Spleen (tissue), 11 donors: ENCODE measurements at regions not wholly inside any gene's neighbourhood (a gene's known extent, or its start where the extent isn't known, plus 50 kb on each side); places are given as distances from the start of the nearest gene placed in this dataset.

Experiments
- DNase-seq: peaks from one replicate; pipeline ENCODE4 v3.0.0-alpha.2; 2020
- H3K27ac ChIP-seq, 8 donors: fragments of 200-600 bp; sonication (generic) in 7 of 8; 1 replicate in 4 of 8; 2 replicates in 4 of 8; pipeline versions ENCODE4 v1.5.0 to v1.8.0; 2016 to 2021; ENCODE audit warnings: inconsistent platforms in 4 of 8, mild to moderate bottlenecking in 4 of 8, moderate library complexity in 1 of 8
- H3K27me3 ChIP-seq, 7 donors: fragments of 200-600 bp; sonication (generic) in 6 of 7; replicated peaks in 1 of 7; 1 replicate in 4 of 7; 2 replicates in 3 of 7; pipeline versions ENCODE4 v1.5.0 to v1.8.0; 2016 to 2021; ENCODE audit warnings: inconsistent platforms in 3 of 7, mild to moderate bottlenecking in 1 of 7
- H3K36me3 ChIP-seq, 6 donors: fragments of 200-600 bp; sonication (generic) in 5 of 6; 1 replicate in 4 of 6; 2 replicates in 2 of 6; pipeline versions ENCODE4 v1.5.0 to v1.8.0; 2016 to 2021; ENCODE audit warnings: inconsistent platforms in 2 of 6
- H3K4me1 ChIP-seq, 6 donors: fragments of 200-600 bp; sonication (generic) in 5 of 6; 1 replicate in 3 of 6; 2 replicates in 3 of 6; pipeline versions ENCODE4 v1.5.0 to v1.8.0; 2016 to 2021; ENCODE audit warnings: inconsistent platforms in 3 of 6
- H3K4me3 ChIP-seq, 8 donors: fragments of 200-600 bp; sonication (generic) in 7 of 8; 1 replicate in 4 of 8; 2 replicates in 4 of 8; pipeline versions ENCODE4 v1.5.0 to v1.8.0; 2016 to 2021; ENCODE audit warnings: inconsistent platforms in 4 of 8, mild to moderate bottlenecking in 4 of 8, moderate library complexity in 2 of 8
- H3K9me3 ChIP-seq, 8 donors: fragments of 200-600 bp; sonication (generic) in 7 of 8; 1 replicate in 4 of 8; 2 replicates in 4 of 8; pipeline versions ENCODE4 v1.5.0 to v1.8.0; 2016 to 2021; ENCODE audit warnings: inconsistent platforms in 4 of 8
- POLR2A ChIP-seq, 3 donors: fragments of 450-650 bp; IDR thresholded peaks; one replicate each; pipeline ENCODE4 v1.5.1; 2017; ENCODE audit warnings: antibody characterized with exemption in 3 of 3, mild to moderate bottlenecking in 1 of 3
- POLR2AphosphoS5 ChIP-seq, 3 donors: sonication (generic); formaldehyde crosslinking; IDR thresholded peaks; one replicate each; pipeline ENCODE4 v1.5.1; 2017; ENCODE audit warnings: antibody characterized with exemption in 3 of 3
- WGBS, 5 donors: extraction: QIAGEN DNeasy Blood & Tissue Kit in 3 of 5; methylation state at CpG; one replicate each; pipeline versions ENCODE4 v1.1.5 to v1.1.7; 2013 to 2018; 5-methylcytosine and 5-hydroxymethylcytosine counted together
- intact Hi-C: fragments of 100-400 bp; cut with DNase I; formaldehyde crosslinking; loops from one replicate; pipeline ENCODE4 v1.15.0; 2023; ENCODE audit warnings: low total_unique reads
- TF ChIP-seq, protein P1 (sequence below), 11 experiments: fragments of 200-600 bp in 7 of 11; fragments of 450-650 bp in 4 of 11; sonication (generic) in 4 of 11; IDR thresholded peaks in 8 of 11; conservative IDR thresholded peaks in 3 of 11; 1 replicate in 7 of 11; 2 replicates in 4 of 11; pipeline versions ENCODE4 v1.4.0 to v1.8.0; 2016 to 2021; ENCODE audit warnings: antibody characterized with exemption in 11 of 11, inconsistent platforms in 4 of 11, mild to moderate bottlenecking in 1 of 11
- donor health status: healthy with polysubstance abuse.
- donor health status: DM: no; HTN: no; CAD: no; lungs with moderate emphysema.
- donor health status: DM: no; HTN: no; CAD: no.
- donor health status: Bipolar disorder and iron deficiency.
- donor health status: healthy.
- donor health status: DM: no; HTN: no; CAD: no.
- donor health status: DM: yes; HTN: yes; CAD: no.

DNA sequence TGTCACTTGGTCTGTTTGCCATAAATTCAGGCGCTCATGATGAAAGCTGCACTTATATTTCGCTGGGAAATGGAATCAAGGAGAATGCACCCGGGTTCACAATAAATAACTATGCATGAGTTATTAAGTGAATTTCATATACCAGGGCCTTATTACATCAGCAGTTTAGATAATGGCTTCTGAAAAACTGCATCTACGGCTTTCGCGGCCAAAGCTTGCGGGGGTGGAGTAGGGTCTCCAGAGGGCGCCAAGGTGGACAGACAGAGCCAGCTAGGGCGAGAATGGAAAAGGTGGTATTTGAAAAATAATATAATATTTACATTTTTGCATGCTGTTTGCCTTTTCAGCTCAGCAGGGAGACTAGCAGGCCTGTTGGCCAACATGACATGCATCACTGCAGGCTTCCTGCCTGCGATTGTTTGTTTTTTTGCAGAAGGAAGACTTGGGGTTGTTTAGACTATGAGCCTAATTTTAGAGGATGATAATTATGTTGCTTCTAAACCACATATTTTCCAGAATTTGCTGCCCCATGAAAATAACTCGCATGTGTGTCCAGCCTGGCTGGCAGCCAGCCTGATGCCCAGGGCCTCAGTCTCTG lies 173.8 kb upstream of the IRX3 start:
- Histone ChIP-seq H3K36me3 (no peaks in the 10 kb centered on the region), H3K4me1 (no peaks in the 10 kb centered on the region), H3K27me3 (peaks cover 0 to 5% (median 0%) of the 10 kb centered on the region in 7 donors), H3K9me3 (peaks cover 0 to 30% (median 25%) of the 10 kb centered on the region in 8 donors), H3K27ac (no peak overlapping the region), H3K4me3 (no peak overlapping the region)
- intact Hi-C loops = no loop called here
- no peak for DNase-seq
- WGBS, 5 donors = 82 to 87% (median 86%) methylated on average over 11 of the region's 11 CpGs
- TF ChIP-seq POLR2AphosphoS5 (IDR thresholded peaks at IDR 0.05) (no peak), POLR2A (IDR thresholded peaks at IDR 0.05) (no peak)
- TF ChIP-seq, protein P1, sequence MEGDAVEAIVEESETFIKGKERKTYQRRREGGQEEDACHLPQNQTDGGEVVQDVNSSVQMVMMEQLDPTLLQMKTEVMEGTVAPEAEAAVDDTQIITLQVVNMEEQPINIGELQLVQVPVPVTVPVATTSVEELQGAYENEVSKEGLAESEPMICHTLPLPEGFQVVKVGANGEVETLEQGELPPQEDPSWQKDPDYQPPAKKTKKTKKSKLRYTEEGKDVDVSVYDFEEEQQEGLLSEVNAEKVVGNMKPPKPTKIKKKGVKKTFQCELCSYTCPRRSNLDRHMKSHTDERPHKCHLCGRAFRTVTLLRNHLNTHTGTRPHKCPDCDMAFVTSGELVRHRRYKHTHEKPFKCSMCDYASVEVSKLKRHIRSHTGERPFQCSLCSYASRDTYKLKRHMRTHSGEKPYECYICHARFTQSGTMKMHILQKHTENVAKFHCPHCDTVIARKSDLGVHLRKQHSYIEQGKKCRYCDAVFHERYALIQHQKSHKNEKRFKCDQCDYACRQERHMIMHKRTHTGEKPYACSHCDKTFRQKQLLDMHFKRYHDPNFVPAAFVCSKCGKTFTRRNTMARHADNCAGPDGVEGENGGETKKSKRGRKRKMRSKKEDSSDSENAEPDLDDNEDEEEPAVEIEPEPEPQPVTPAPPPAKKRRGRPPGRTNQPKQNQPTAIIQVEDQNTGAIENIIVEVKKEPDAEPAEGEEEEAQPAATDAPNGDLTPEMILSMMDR (IDR thresholded peaks at IDR 0.05 in 8 of 11, conservative IDR thresholded peaks at IDR 0.05 in 3 of 11) = no peak

DNA sequence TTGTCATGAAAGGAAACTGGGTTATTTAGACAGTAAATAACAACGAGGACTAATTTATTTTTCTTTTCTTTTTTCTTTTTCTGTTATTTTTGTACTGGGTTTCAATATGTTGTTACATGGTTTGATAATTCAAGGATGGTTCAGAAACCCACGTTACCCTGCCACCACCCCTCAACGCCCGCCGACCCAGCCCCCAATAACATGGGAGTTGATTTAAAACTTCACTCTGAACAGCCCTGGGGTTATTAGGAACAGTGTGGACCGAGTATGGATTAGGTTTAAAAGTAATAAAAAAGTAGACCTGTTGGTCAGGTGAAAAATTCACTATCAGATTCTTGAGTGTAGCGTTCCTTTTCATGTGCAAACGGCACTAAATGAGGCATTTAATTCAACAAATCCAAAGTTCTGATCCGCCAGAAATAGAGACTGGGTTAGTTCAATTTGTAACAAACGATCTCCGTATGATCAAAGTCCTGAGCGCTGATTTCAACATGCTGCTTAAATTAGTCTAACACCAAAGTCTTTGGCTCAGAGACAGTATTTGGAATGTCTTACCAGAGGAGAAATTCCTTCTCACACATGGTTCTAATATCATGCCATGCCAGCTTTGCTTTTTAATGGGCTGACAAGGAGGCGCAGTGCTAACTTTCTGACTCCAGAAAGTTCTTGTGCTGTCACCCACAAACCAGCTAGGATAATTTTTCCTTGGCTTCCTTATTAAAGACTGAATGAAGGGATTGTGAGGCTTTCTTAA lies 173.1 kb upstream of the IRX3 start:
- TF ChIP-seq POLR2A (IDR thresholded peaks at IDR 0.05) (no peak), POLR2AphosphoS5 (IDR thresholded peaks at IDR 0.05) (no peak)
- TF ChIP-seq, protein P1 (IDR thresholded peaks at IDR 0.05 in 8 of 11, conservative IDR thresholded peaks at IDR 0.05 in 3 of 11) = no peak
- H3K4me3 ChIP-seq = no peak overlapping the region
- peaks cover 0 to 24% (median 18%) of the 10 kb centered on the region in 8 donors for H3K9me3 ChIP-seq
- DNase-seq = no peak
- no peaks in the 10 kb centered on the region for H3K36me3 ChIP-seq
- H3K4me1 ChIP-seq = no peaks in the 10 kb centered on the region
- peaks cover 0 to 5% (median 0%) of the 10 kb centered on the region in 7 donors for H3K27me3 ChIP-seq
- 79 to 86% (median 82%) methylated on average over 13 of the region's 13 CpGs for WGBS, 5 donors
- intact Hi-C loops = no loop called here
- H3K27ac ChIP-seq = no peak overlapping the region

DNA sequence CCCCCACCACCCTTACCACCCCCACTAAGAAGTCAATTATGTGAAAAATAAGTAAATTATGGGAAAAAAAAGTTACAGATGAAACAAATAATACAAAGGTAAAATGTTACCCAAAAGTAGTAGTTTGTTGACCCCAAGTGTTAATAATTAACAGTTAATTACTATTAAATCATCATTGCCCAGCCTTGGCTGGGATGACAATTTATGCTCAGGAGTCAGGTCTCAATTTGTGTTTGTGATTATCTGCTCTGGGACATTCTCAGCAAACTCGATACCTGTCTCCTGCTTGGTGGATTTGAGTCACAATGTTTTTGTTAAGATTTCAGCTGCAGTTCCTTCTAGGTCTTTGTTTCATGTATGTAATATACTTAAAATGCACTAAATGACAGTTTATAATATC lies 172.3 kb upstream of the IRX3 start:
- no peak overlapping the region for H3K27ac ChIP-seq
- H3K9me3 ChIP-seq = peaks cover 0 to 16% (median 12%) of the 10 kb centered on the region in 8 donors
- H3K36me3 ChIP-seq = no peaks in the 10 kb centered on the region
- H3K27me3 ChIP-seq = peaks cover 0 to 5% (median 0%) of the 10 kb centered on the region in 7 donors
- intact Hi-C loops = no loop called here
- no peak overlapping the region for H3K4me3 ChIP-seq
- no peak for DNase-seq
- TF ChIP-seq, protein P1 (IDR thresholded peaks at IDR 0.05 in 8 of 11, conservative IDR thresholded peaks at IDR 0.05 in 3 of 11) = no peak
- no peak for TF ChIP-seq POLR2AphosphoS5 (IDR thresholded peaks at IDR 0.05)
- no peak for TF ChIP-seq POLR2A (IDR thresholded peaks at IDR 0.05)
- no peaks in the 10 kb centered on the region for H3K4me1 ChIP-seq
- 71 to 89% (median 83%) methylated on average over 1 of the region's 1 CpG for WGBS, 5 donors

GRCh38 chr16:54456291-54456690 lies 169.7 kb upstream of the IRX3 start:
- TF ChIP-seq, protein P1 (IDR thresholded peaks at IDR 0.05 in 8 of 11, conservative IDR thresholded peaks at IDR 0.05 in 3 of 11) = no peak
- TF ChIP-seq POLR2A (IDR thresholded peaks at IDR 0.05) (no peak), POLR2AphosphoS5 (IDR thresholded peaks at IDR 0.05) (no peak)

More at GRCh38 chr16:54456291-54456690, 169.7 kb upstream of the IRX3 start:
- Histone ChIP-seq H3K4me1 (no peaks in the 10 kb centered on the region), H3K27me3 (peaks cover 0 to 7% (median 0%) of the 10 kb centered on the region in 7 donors), H3K4me3 (no peak overlapping the region), H3K27ac (no peak overlapping the region), H3K9me3 (no peaks in the 10 kb centered on the region), H3K36me3 (no peaks in the 10 kb centered on the region)
- DNase-seq = no peak
- 41 to 58% (median 51%) methylated on average over 4 of the region's 4 CpGs for WGBS, 5 donors
- intact Hi-C loops = no loop called here
